GM12875 (cell line): ENCODE measurements at regions not wholly inside any gene's neighbourhood (a gene's known extent, or its start where the extent isn't known, plus 50 kb on each side); places are given as distances from the start of the nearest gene placed in this dataset.
"Not testable (repeated sequence)": the region's sequence is repeated elsewhere in the genome, so short reads cannot be mapped to it uniquely, and the experiment has no call there.

ENCODE experiments used
- H3K4me3 ChIP-seq: one replicate; pipeline ENCODE4 v1.5.1; 2011; ENCODE audit warnings: low read depth, low read length, control low read depth
- CTCF ChIP-seq: IDR thresholded peaks from 2 replicates; pipeline ENCODE4 v1.5.1; 2011; ENCODE audit warnings: low read depth, mild to moderate bottlenecking, control low read depth, inconsistent platforms, low read length, moderate library complexity, borderline replicate concordance; ENCODE audit not compliant: insufficient read depth

GRCh38 chr7:33792041-33792440, 113.3 kb upstream of the BMPER start:
- TF ChIP-seq CTCF = no peak

GRCh38 chr7:33792547-33793105, 112.7 kb upstream of the BMPER start:
- TF ChIP-seq CTCF = no peak
- no peak overlapping the region for H3K4me3 ChIP-seq

More at GRCh38 chr7:33792041-33792440, 113.3 kb upstream of the BMPER start:
- no peak overlapping the region for H3K4me3 ChIP-seq

GRCh38 chr7:33793616-33794015, 111.7 kb upstream of the BMPER start:
- TF ChIP-seq CTCF = no peak
- H3K4me3 ChIP-seq = no peak overlapping the region

- TF ChIP-seq CTCF = no peak
- no peak overlapping the region for H3K4me3 ChIP-seq
These were observed 110.9 kb upstream of the BMPER start for GRCh38 chr7:33794419-33794818.

- TF ChIP-seq CTCF = no peak
- no peak overlapping the region for H3K4me3 ChIP-seq
These were observed 110.4 kb upstream of the BMPER start for GRCh38 chr7:33794959-33795358.

- no peak overlapping the region for H3K4me3 ChIP-seq
- TF ChIP-seq CTCF = no peak
These were observed 108.8 kb upstream of the BMPER start for GRCh38 chr7:33796538-33796937.

- H3K4me3 ChIP-seq = not testable (repeated sequence)
These were observed 107.8 kb upstream of the BMPER start for GRCh38 chr7:33797512-33797911.
